ENCODE measurements at regions not wholly inside any gene's neighbourhood (a gene's known extent, or its start where the extent isn't known, plus 50 kb on each side); places are given as distances from the start of the nearest gene placed in this dataset.

DNA sequence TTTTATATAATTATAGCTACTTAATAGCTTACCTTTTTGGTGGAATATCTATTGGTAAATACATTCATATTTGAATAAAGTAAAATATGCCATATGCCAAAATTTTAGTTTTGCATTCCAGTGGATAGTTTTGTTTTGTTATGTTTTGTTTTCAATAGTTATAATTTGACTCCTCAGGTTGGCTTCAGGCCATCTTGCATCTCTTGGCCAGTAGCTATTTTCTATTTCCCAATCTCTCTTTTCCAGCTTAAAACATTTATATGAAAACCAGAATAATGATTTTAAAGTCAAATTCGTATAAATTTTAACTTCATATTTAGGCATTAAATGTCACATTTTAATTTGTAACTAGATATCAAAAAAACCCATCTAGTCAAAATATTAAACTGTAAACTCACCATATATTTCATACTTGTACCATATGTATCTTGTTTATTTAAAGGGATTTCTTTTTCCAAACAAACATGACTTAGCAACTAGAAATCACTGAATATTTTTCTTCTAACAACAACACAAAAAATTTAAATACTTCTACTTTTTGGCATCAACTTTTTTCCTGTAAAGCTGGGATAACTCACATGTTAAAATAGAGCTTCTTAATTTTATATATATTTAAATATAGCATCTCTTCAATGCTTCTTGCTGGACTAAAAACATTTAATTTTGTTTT is 1209.6 kb downstream of the PCDH7 start:
- H3K36me3 ChIP-seq (ENCODE audit: insufficient read depth, low read length): no peaks in the 10 kb centered on the region
- no peaks in the 10 kb centered on the region; the same call in none of the 2 replicates for H3K9me3 ChIP-seq (ENCODE audit: control insufficient read depth, insufficient read depth, low read length)
- no peaks in the 10 kb centered on the region for H3K4me1 ChIP-seq (ENCODE audit: insufficient read depth, low read length)
- no peak overlapping the region for H3K9ac ChIP-seq (ENCODE audit: low read depth, low read length)

DNA sequence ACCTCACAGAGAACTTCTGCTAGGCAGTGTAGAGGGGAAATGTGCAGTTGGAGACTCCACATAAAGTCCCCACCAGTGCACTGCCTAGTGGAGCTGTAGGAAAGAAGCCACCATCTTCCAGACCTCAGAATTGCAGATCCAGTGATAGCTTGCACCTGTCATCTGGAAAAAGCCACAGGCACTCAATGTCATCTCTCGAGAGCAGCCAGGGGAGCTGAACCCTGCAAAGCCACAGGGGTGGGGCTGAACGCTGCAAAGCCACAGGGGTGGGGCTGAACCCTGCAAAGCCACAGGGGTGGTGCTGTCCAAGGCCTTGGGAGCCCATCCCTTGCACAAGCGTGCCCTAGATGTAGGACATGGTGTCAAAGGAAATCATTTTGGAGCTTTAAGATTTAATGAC is 1226.3 kb downstream of the PCDH7 start:
- Histone ChIP-seq H3K36me3 (ENCODE audit: insufficient read depth, low read length) (no peaks in the 10 kb centered on the region), H3K4me1 (ENCODE audit: insufficient read depth, low read length) (no peaks in the 10 kb centered on the region), H3K9me3 (ENCODE audit: control insufficient read depth, insufficient read depth, low read length) (no peaks in the 10 kb centered on the region), H3K9ac (ENCODE audit: low read depth, low read length) (no peak overlapping the region)

DNA sequence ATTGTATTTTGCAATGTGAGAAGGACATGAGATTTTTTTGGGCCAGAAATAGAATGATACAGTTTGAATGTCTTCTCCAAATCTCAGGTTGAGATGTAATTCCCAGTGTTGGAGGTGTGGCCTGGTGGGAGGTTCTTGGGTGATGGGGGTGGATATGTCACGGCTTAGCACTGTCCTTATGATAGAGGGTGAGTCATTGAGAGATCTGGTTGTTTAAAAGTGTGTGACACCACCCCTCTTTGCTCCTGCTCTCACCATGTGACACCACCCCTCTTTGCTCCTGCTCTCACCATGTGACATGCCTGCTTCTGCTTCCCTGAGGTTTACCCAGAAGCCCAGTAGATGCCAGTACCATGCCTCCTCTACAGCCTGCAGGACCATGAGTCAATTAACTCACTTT is 1226.9 kb downstream of the PCDH7 start:
- Histone ChIP-seq H3K36me3 (ENCODE audit: insufficient read depth, low read length) (no peaks in the 10 kb centered on the region), H3K4me1 (ENCODE audit: insufficient read depth, low read length) (no peaks in the 10 kb centered on the region), H3K9me3 (ENCODE audit: control insufficient read depth, insufficient read depth, low read length) (no peaks in the 10 kb centered on the region), H3K9ac (ENCODE audit: low read depth, low read length) (no peak overlapping the region)

DNA sequence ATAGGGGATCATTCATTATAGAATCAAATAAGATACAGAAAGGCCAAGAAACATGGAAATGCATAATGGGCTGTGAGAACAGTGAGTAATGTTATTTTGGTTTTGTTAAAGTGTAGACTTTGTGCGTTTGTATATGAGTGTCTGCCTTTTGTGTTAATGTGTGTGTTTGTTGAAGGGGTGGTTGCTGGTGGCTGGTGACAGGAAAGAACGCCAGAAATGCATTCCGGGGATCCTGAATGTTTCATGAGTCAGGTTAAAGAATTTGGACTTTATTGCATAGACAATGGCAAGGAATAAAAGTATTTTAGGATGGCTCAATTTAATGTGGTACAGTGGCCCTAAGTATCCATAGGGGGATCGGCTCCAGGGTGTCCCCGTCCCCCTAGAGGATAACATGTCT is 1228.9 kb downstream of the PCDH7 start:
- H3K9ac ChIP-seq (ENCODE audit: low read depth, low read length): no peak overlapping the region
- H3K4me1 ChIP-seq (ENCODE audit: insufficient read depth, low read length): no peaks in the 10 kb centered on the region

DNA sequence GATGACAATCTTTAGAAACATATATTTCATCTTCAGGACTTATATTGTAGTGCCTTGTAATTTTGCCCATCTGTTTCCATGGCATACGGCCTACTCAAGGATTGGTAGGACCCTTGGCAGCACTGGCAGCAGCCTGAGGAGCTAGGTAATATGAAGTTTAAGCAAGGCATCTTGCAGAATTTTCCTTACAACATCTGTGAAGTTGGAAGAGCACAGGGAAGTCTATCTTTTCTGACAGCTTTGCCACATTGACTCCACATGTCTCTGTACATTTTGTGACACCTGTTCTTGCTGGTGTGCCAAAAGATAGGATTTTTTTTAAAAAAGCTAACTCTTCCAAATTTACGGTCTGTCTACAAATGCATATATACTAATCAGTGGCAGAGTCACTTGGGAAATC is 1235.2 kb downstream of the PCDH7 start:
- Histone ChIP-seq H3K4me1 (ENCODE audit: insufficient read depth, low read length) (no peaks in the 10 kb centered on the region), H3K9ac (ENCODE audit: low read depth, low read length) (no peak overlapping the region), H3K9me3 (ENCODE audit: control insufficient read depth, insufficient read depth, low read length) (no peaks in the 10 kb centered on the region), H3K36me3 (ENCODE audit: insufficient read depth, low read length) (no peaks in the 10 kb centered on the region)

More for the DNA sequence above, 1228.9 kb downstream of the PCDH7 start:
- H3K36me3 ChIP-seq (ENCODE audit: insufficient read depth, low read length): no peaks in the 10 kb centered on the region
- no peaks in the 10 kb centered on the region for H3K9me3 ChIP-seq (ENCODE audit: control insufficient read depth, insufficient read depth, low read length)

DNA sequence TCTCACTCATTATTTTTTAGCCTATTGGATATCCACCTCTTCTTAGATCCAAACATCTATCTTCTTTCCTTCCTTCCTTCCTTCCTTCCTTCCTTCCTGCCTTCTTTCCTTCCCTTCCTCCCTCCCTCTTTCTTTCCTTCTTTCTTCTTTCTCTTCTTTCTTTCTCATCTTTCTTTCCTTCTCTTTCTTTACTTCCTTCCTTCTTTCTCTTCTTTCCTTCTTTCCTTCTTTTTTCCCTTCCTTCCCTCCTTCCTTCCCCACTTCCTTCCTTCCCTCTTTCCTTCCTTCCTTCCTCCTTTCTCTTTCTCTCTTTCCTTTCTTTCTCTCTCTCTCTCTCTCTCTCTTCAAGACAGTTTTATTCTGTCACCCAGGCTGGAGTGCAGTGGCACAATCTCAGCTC is 1239.8 kb downstream of the PCDH7 start:
- Histone ChIP-seq H3K36me3 (ENCODE audit: insufficient read depth, low read length) (no peaks in the 10 kb centered on the region), H3K9ac (ENCODE audit: low read depth, low read length) (no peak overlapping the region), H3K4me1 (ENCODE audit: insufficient read depth, low read length) (no peaks in the 10 kb centered on the region), H3K9me3 (ENCODE audit: control insufficient read depth, insufficient read depth, low read length) (no peaks in the 10 kb centered on the region)

DNA sequence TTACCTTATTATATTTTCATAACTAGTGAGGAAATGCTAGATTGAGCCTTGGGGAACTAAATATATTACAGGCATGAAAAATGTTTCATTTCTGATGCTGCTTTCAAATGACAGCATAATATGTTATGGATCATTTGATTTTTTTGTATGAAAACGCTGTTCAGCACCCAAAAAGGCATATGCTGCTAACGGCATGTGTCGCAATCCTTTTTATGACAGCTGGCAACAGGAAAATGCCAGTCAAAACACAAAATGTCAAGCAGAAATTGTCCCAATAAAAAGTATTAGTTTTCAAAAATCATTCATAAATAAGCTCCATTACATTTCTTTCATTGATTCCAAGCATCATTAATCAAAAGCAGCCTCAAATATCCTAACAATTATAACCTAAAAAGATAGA is 1244.5 kb downstream of the PCDH7 start:
- Histone ChIP-seq H3K9me3 (ENCODE audit: control insufficient read depth, insufficient read depth, low read length) (no peaks in the 10 kb centered on the region), H3K36me3 (ENCODE audit: insufficient read depth, low read length) (no peaks in the 10 kb centered on the region), H3K9ac (ENCODE audit: low read depth, low read length) (no peak overlapping the region), H3K4me1 (ENCODE audit: insufficient read depth, low read length) (no peaks in the 10 kb centered on the region)

DNA sequence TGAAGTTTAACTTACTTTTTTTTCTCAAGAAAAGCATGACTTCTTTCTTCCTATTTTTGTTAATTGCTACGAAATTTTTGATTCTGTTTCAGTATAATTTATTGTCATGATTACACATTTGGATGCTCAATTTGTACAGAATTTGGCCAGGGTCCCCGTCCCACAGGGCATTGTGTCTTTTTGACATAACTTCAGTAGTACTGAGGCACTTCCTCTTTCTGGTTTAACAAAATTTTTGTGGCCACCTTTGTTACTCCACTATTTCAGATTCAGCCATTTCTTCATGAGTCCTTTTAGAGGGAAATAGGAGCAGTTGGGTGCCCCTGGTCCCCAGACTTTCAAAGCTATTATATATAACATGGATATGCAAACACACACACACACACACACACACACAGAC is 1248.7 kb downstream of the PCDH7 start:
- H3K9ac ChIP-seq (ENCODE audit: low read depth, low read length): no peak overlapping the region
- H3K4me1 ChIP-seq (ENCODE audit: insufficient read depth, low read length): no peaks in the 10 kb centered on the region
- no peaks in the 10 kb centered on the region for H3K9me3 ChIP-seq (ENCODE audit: control insufficient read depth, insufficient read depth, low read length)
- H3K36me3 ChIP-seq (ENCODE audit: insufficient read depth, low read length): no peaks in the 10 kb centered on the region

DNA sequence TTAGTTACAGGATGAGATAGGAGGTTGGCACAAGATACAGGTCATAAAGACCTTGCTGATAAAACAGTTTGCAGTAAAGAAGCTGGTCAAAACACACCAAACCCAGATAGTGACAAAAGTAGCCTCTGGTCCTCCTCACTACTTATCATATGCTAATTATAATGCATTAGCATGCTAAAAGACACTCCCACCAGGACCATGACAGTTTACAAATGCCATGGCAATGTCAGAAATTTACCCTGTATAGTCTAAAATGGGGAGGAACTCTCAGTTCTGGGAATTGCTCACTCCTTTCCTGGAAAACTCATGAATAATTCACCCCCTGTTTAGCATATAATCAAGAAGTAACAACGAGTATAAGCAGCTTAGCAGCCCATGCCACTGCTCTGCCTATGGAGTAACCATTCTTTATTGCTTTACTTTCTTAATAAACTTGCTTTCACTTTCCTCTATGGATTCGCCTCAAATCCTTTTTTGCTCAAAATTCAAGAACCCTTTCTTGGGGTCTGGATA is 1254.4 kb downstream of the PCDH7 start:
- Histone ChIP-seq H3K9ac (ENCODE audit: low read depth, low read length) (no peak overlapping the region), H3K4me1 (ENCODE audit: insufficient read depth, low read length) (no peaks in the 10 kb centered on the region), H3K36me3 (ENCODE audit: insufficient read depth, low read length) (no peaks in the 10 kb centered on the region)

DNA sequence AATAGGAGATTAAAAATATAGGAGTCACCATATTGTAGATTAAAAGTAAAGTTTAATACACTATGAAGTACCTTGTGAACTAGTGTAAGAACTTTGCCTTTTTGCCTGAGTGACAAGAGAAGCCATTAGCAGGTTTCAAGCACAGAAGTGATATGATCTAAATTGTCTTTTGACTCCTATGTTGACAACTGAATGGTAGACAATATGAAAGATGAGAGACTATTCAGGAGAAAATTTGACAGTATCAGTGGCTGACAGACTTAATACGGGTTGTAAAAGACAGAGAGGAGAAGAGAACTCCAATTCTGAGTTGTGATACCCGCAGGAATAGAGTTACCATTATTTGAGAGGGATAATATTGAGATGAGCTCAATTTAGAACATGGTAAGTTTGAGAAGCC is 1259.8 kb downstream of the PCDH7 start:
- no peak overlapping the region for H3K9ac ChIP-seq (ENCODE audit: low read depth, low read length)
- no peaks in the 10 kb centered on the region for H3K36me3 ChIP-seq (ENCODE audit: insufficient read depth, low read length)
- H3K4me1 ChIP-seq (ENCODE audit: insufficient read depth, low read length): no peaks in the 10 kb centered on the region
- no peaks in the 10 kb centered on the region for H3K9me3 ChIP-seq (ENCODE audit: control insufficient read depth, insufficient read depth, low read length)

More for the DNA sequence above, 1254.4 kb downstream of the PCDH7 start:
- H3K9me3 ChIP-seq (ENCODE audit: control insufficient read depth, insufficient read depth, low read length): no peaks in the 10 kb centered on the region

DNA sequence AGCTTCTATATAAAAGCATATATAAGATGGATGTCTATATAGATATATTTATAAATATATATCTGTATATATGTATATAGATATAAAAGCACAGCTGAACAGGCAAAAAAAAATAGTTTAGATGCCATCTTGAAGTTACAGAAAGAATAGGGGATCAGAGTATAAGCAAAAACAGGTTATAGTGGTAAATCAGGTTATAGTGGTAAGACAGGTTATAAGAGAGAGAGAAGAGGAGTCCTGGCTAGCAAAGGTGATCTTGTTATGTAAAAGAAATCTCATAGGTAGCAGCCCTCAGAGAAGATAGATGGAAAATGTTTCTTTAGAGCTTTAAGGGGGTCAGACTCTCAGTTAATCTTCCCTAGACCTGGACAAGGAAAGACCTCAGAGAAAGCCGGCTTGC is 1263.1 kb downstream of the PCDH7 start:
- H3K4me1 ChIP-seq (ENCODE audit: insufficient read depth, low read length): no peaks in the 10 kb centered on the region
- no peak overlapping the region for H3K9ac ChIP-seq (ENCODE audit: low read depth, low read length)
- no peaks in the 10 kb centered on the region for H3K9me3 ChIP-seq (ENCODE audit: control insufficient read depth, insufficient read depth, low read length)
- H3K36me3 ChIP-seq (ENCODE audit: insufficient read depth, low read length): no peaks in the 10 kb centered on the region

DNA sequence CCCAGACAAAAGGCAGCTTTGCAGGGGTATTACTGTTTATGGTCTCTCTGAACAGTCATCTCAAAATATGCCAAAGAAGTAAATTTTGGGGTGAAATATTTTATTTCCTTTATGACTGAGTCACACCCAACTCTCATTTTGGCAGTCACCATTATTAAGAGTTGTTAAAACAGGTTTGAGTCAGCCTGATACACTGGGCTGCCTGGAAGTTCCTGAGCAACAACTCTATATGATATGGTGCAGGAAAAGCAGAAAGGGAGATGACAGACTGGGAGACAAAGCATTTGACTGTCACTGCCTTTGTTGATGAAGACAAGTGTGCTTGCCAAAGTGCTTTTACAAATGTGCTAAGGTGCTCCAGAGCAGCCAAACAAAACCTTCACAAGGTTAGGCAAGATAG is 1263.5 kb downstream of the PCDH7 start:
- H3K9me3 ChIP-seq (ENCODE audit: control insufficient read depth, insufficient read depth, low read length): no peaks in the 10 kb centered on the region
- H3K4me1 ChIP-seq (ENCODE audit: insufficient read depth, low read length): no peaks in the 10 kb centered on the region
- H3K9ac ChIP-seq (ENCODE audit: low read depth, low read length): no peak overlapping the region
- no peaks in the 10 kb centered on the region for H3K36me3 ChIP-seq (ENCODE audit: insufficient read depth, low read length)

DNA sequence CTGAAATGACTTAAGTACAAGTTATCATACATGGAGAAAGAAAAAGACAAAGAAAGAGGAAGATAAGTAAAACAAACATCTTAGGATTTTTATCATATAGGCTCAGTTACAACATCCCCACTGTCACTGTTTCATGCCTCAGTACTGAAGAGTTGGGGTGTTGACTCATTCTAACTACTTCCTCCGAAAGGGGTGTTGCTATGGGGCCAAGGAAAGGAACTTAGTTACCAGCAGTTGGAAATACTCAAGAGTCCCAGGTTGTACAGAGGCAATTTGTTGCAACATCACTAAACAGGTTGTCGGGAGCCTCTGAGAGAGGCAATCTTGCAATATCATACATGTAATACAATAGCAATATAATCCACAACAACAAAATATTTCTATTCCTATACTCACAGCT is 1264.7 kb downstream of the PCDH7 start:
- H3K9me3 ChIP-seq (ENCODE audit: control insufficient read depth, insufficient read depth, low read length): no peaks in the 10 kb centered on the region
- H3K9ac ChIP-seq (ENCODE audit: low read depth, low read length): no peak overlapping the region
- H3K36me3 ChIP-seq (ENCODE audit: insufficient read depth, low read length): no peaks in the 10 kb centered on the region
- H3K4me1 ChIP-seq (ENCODE audit: insufficient read depth, low read length): no peaks in the 10 kb centered on the region

DNA sequence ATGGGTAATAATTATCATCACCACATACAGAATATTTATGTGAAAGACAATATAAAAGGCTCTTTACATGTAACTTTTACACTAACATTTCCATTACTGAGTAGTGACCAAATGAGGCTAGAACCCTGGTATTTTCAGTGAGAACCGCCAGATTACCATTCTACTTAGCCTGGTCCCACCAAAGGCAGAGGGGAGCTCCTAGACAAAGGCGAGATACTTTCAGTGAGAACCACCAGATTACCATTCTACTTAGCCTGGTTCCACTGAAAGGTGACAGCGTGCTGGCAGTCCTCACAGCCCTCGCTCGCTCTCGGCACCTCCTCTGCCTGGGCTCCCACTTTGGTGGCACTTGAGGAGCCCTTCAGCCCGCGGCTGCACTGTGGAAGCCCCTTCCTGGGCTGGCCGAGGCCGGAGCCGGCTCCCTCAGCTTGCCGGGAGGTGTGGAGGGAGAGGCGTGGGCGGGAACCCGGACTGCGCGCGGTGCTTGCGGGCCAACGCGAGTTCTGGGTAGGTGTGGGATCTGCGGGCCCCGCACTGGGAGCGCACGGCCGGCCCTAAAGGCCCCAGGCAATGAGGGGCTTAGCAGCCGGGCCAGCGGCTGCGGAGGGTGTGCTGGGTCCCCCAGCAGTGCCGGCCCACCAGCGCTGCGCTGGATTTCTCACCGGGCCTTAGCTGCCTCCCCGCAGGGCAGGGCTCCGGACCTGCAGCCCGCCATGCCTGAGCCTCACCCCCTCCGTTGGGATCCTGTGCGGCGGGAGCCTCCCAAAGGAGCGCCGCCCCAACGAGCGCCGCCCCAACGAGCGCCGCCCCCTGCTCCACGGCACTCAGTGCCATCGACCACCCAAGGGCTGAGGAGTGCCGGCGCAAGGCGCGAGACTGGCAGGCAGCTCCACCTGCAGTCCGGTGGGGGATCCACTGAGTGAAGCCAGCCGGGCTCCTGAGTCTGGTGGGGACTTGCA is 1276.1 kb downstream of the PCDH7 start:
- peaks cover 19% of the 10 kb centered on the region for H3K4me1 ChIP-seq (ENCODE audit: insufficient read depth, low read length)
- no peaks in the 10 kb centered on the region for H3K36me3 ChIP-seq (ENCODE audit: insufficient read depth, low read length)
- no peaks in the 10 kb centered on the region for H3K9me3 ChIP-seq (ENCODE audit: control insufficient read depth, insufficient read depth, low read length)
- peak overlapping the region; percentile 71 for H3K9ac ChIP-seq (ENCODE audit: low read depth, low read length)

DNA sequence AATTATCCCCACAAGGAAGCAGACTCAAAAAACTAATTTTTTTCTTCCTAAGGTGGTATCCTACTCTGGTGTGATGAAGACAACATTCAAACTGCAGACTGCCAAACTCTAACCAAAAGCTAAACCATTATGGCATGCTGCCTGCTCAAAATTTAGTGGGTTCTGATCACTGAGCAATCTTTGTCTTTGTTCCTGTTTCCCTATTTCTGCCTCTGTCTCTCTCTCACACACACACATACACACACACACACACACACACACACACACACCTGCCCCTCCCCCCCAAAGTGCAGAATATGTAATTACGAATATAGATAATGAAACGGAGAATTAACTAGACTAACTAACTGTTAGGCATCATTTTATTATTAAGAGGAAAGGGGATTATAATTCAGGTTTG is 1278.6 kb downstream of the PCDH7 start:
- Histone ChIP-seq H3K9me3 (ENCODE audit: control insufficient read depth, insufficient read depth, low read length) (no peaks in the 10 kb centered on the region), H3K9ac (ENCODE audit: low read depth, low read length) (peak overlapping the region; percentile 79)

More for the DNA sequence above, 1278.6 kb downstream of the PCDH7 start:
- no peaks in the 10 kb centered on the region; the same call in 1 of the 2 replicates for H3K36me3 ChIP-seq (ENCODE audit: insufficient read depth, low read length)
- H3K4me1 ChIP-seq (ENCODE audit: insufficient read depth, low read length): peaks cover 29% of the 10 kb centered on the region

Data from ES-I3 (cell line).